Ovary (tissue), 3 donors: ENCODE measurements at regions not wholly inside any gene's neighbourhood (a gene's known extent, or its start where the extent isn't known, plus 50 kb on each side); places are given as distances from the start of the nearest gene placed in this dataset.

Experiments used
- POLR2A ChIP-seq: fragments of 450-650 bp; IDR thresholded peaks from one replicate; pipeline ENCODE4 v1.6.1; 2017; ENCODE audit warnings: antibody characterized with exemption, mild to moderate bottlenecking, moderate library complexity
- TF ChIP-seq, protein P1 (sequence below), 3 donors: fragments of 450-650 bp in 2 of 3; fragments of 200-600 bp in 1 of 3; IDR thresholded peaks; one replicate each; pipeline versions ENCODE4 v1.5.1 to v1.8.0; 2016 to 2022; ENCODE audit warnings: antibody characterized with exemption in 3 of 3, mild to moderate bottlenecking in 1 of 3
- donor health status: DM: no; HTN: no; CAD: no.

DNA sequence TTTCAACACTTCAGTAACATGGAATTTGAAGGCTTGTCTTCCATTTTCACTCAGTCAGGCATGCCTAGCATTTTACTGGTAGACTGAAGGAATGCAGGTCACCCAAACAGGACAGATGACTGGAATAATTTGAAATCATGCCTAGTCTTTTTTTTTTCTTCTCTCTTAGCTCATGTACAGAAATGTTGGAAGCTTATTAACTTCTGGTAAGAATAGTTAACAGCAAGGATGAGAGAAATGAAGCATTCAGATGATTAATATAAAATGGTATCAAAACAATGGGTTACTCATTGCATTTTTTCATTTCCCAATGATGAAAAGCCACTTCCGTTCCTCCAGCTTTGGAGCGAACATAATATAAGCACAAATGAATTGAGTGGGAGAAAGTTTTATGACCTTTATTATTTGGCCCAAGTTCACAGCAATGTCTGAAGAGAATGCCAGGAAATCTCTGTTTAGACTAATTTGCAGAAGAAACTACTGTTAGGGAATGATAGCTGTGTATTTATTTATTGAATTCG, 431.6 kb upstream of the RASGRP1 start:
- no peak for TF ChIP-seq POLR2A
- TF ChIP-seq, protein P1, sequence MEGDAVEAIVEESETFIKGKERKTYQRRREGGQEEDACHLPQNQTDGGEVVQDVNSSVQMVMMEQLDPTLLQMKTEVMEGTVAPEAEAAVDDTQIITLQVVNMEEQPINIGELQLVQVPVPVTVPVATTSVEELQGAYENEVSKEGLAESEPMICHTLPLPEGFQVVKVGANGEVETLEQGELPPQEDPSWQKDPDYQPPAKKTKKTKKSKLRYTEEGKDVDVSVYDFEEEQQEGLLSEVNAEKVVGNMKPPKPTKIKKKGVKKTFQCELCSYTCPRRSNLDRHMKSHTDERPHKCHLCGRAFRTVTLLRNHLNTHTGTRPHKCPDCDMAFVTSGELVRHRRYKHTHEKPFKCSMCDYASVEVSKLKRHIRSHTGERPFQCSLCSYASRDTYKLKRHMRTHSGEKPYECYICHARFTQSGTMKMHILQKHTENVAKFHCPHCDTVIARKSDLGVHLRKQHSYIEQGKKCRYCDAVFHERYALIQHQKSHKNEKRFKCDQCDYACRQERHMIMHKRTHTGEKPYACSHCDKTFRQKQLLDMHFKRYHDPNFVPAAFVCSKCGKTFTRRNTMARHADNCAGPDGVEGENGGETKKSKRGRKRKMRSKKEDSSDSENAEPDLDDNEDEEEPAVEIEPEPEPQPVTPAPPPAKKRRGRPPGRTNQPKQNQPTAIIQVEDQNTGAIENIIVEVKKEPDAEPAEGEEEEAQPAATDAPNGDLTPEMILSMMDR (IDR thresholded peaks at IDR 0.05) = no peak
